Effector memory CD8-positive, alpha-beta T cell (primary cell): ENCODE measurements at regions not wholly inside any gene's neighbourhood (a gene's known extent, or its start where the extent isn't known, plus 50 kb on each side); places are given as distances from the start of the nearest gene placed in this dataset.
"Not testable (repeated sequence)": the region's sequence is repeated elsewhere in the genome, so short reads cannot be mapped to it uniquely, and the experiment has no call there.

ENCODE experiments used
- ATAC-seq: fragments of 150-1000 bp; cut with Tn5 transposase; replicated peaks from 2 replicates; pipeline ENCODE4 v1.10.0; 2021; ENCODE audit warnings: mild to moderate bottlenecking, moderate library complexity
- DNase-seq, 3 experiments: peaks; one replicate each; pipeline ENCODE4 v3.0.0; 2021
- H3K27ac Mint-ChIP-seq, 2 donors: one replicate each; pipeline ENCODE4 v1.8.0; 2022; ENCODE audit warnings: mild to moderate bottlenecking in 2 of 2, mixed read lengths in 2 of 2, moderate library complexity in 2 of 2
- H3K27me3 Mint-ChIP-seq, 2 donors: one replicate each; pipeline ENCODE4 v1.8.0; 2022; ENCODE audit warnings: mixed read lengths in 2 of 2
- H3K36me3 Mint-ChIP-seq: one replicate; pipeline ENCODE4 v1.8.0; 2022; ENCODE audit warnings: mild to moderate bottlenecking, moderate library complexity, mixed read lengths; ENCODE audit not compliant: insufficient read depth
- H3K4me1 Mint-ChIP-seq, 2 donors: one replicate each; pipeline ENCODE4 v1.8.0; 2022; ENCODE audit warnings: low read depth in 2 of 2, mixed read lengths in 2 of 2
- H3K4me3 Mint-ChIP-seq, 2 donors: one replicate each; pipeline ENCODE4 v1.8.0; 2022; ENCODE audit warnings: mild to moderate bottlenecking in 2 of 2, mixed read lengths in 2 of 2, moderate library complexity in 2 of 2
- H3K9me3 Mint-ChIP-seq, 2 donors: one replicate each; pipeline ENCODE4 v1.8.0; 2022; ENCODE audit warnings: mixed read lengths in 2 of 2

- Mint-ChIP-seq H3K4me1 (no peaks in the 10 kb centered on the region), H3K9me3 (no peaks in the 10 kb centered on the region)
Measured at GRCh38 chr20:48220033-48220633, 434.9 kb upstream of the SULF2 start.

GRCh38 chr20:48219306-48219705, 434.0 kb upstream of the SULF2 start:
- Mint-ChIP-seq H3K36me3 (no peaks in the 10 kb centered on the region), H3K4me3 (no peak overlapping the region), H3K9me3 (no peaks in the 10 kb centered on the region), H3K27ac (no peak overlapping the region), H3K4me1 (no peaks in the 10 kb centered on the region), H3K27me3 (peaks cover 37 to 73% of the 10 kb centered on the region in 2 donors)
- ATAC-seq (no peak), DNase-seq (no peak)

More at GRCh38 chr20:48220033-48220633, 434.9 kb upstream of the SULF2 start:
- Mint-ChIP-seq H3K27ac (no peak overlapping the region), H3K36me3 (no peaks in the 10 kb centered on the region), H3K4me3 (no peak overlapping the region), H3K27me3 (peaks cover 34 to 73% of the 10 kb centered on the region in 2 donors)
- no peak for DNase-seq
- no peak for ATAC-seq

GRCh38 chr20:48217190-48217589, 431.9 kb upstream of the SULF2 start:
- no peak for ATAC-seq
- Mint-ChIP-seq H3K4me3 (no peak overlapping the region), H3K4me1 (no peaks in the 10 kb centered on the region), H3K36me3 (no peaks in the 10 kb centered on the region), H3K9me3 (no peaks in the 10 kb centered on the region), H3K27me3 (peaks cover 34 to 67% of the 10 kb centered on the region in 2 donors), H3K27ac (no peak overlapping the region)
- DNase-seq, result no peak

DNA sequence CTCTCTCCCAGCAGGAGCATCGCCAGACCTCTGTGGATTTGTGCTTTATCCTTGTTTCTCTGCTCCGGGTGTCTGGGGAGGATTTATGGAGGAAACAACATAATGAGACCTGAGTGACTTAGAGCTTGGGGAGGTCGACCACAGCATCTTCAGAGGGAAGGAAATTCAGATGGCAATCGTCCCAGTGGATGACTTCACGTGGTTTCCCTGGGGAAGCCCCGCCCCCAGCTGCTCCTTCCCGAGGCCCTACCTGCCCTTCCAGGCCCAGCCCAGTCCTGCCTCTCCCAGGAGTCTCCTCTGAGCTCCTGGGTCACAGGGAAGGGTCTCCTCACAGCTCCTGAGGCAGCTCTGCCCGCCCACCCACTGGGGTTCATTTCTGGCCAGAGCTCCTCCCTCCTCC, 430.3 kb upstream of the SULF2 start:
- peaks cover 34 to 78% of the 10 kb centered on the region in 2 donors for H3K27me3 Mint-ChIP-seq

DNA sequence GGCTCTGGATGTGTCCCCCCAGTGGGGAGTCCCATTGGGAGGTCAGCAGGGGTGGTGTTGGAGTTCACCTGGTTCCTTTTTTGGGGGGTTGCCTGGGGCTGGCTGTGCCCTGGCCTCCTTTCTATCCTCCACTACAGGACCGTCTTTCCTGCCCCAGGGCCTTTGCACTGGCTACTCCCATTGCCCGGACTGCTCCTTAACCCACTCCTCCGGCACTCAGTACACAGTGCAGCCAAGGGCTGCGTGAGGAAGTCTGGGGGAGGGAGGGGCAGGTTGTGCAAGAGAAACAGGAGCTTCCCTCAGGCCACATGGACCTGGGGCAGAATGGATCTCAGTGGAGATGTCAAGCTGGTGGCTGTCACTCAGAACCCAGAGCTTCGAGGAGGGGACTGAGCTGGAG, 429.3 kb upstream of the SULF2 start:
- Mint-ChIP-seq H3K4me3 (no peak overlapping the region), H3K36me3 (no peaks in the 10 kb centered on the region), H3K27me3 (peaks cover 34 to 68% of the 10 kb centered on the region in 2 donors), H3K9me3 (no peaks in the 10 kb centered on the region), H3K27ac (no peak overlapping the region), H3K4me1 (no peaks in the 10 kb centered on the region)
- DNase-seq (no peak), ATAC-seq (no peak)

More for the DNA sequence above, 430.3 kb upstream of the SULF2 start:
- Mint-ChIP-seq H3K36me3 (no peaks in the 10 kb centered on the region), H3K4me3 (no peak overlapping the region), H3K27ac (no peak overlapping the region), H3K9me3 (no peaks in the 10 kb centered on the region), H3K4me1 (no peaks in the 10 kb centered on the region)
- no peak for DNase-seq
- no peak for ATAC-seq

- not testable (repeated sequence) for H3K27ac Mint-ChIP-seq, H3K4me3 Mint-ChIP-seq, H3K4me1 Mint-ChIP-seq, DNase-seq, H3K9me3 Mint-ChIP-seq, H3K36me3 Mint-ChIP-seq, ATAC-seq
- peaks cover 28 to 59% of the 10 kb centered on the region in 2 donors for H3K27me3 Mint-ChIP-seq
Measured at GRCh38 chr20:48213635-48214034, 428.4 kb upstream of the SULF2 start.

- DNase-seq, result no peak
- H3K27ac Mint-ChIP-seq, result no peak overlapping the region
- H3K9me3 Mint-ChIP-seq, result no peaks in the 10 kb centered on the region
- H3K4me3 Mint-ChIP-seq, result no peak overlapping the region
- H3K36me3 Mint-ChIP-seq, result no peaks in the 10 kb centered on the region
- H3K4me1 Mint-ChIP-seq, result no peaks in the 10 kb centered on the region
- H3K27me3 Mint-ChIP-seq, result peaks cover 22 to 52% of the 10 kb centered on the region in 2 donors
- ATAC-seq, result no peak
Measured at GRCh38 chr20:48212806-48213509, 427.7 kb upstream of the SULF2 start.

DNA sequence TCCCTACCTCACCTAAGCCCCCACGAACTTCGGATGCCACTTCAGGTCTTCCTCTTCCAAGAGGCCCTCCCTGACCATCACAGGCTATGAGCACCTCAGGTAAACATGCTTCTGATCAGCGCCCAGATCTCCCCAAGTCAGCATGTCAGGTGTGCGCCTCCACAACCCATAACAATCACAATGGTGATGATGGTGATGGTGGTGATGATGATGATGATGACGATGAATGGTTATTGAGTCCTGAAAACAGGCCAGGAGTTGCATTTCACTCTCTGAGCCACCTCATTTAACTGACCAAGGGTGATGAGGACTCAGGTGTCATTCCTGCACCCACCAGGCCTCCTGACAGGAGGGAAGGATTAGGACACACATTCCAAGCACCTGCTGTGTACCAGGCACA, 426.6 kb upstream of the SULF2 start:
- Mint-ChIP-seq H3K9me3 (no peaks in the 10 kb centered on the region), H3K36me3 (no peaks in the 10 kb centered on the region), H3K4me3 (no peak overlapping the region), H3K4me1 (no peaks in the 10 kb centered on the region), H3K27ac (no peak overlapping the region), H3K27me3 (peaks cover 19 to 41% of the 10 kb centered on the region in 2 donors)
- no peak for ATAC-seq
- DNase-seq, result no peak

- DNase-seq, result no peak
- H3K36me3 Mint-ChIP-seq, result no peaks in the 10 kb centered on the region
- H3K27ac Mint-ChIP-seq, result no peak overlapping the region
- no peak overlapping the region for H3K4me3 Mint-ChIP-seq
- ATAC-seq, result no peak
- H3K27me3 Mint-ChIP-seq, result peaks cover 19 to 41% of the 10 kb centered on the region in 2 donors
- no peaks in the 10 kb centered on the region for H3K9me3 Mint-ChIP-seq
- H3K4me1 Mint-ChIP-seq, result no peaks in the 10 kb centered on the region
Measured at GRCh38 chr20:48211238-48211637, 426.0 kb upstream of the SULF2 start.

GRCh38 chr20:48210111-48211027, 425.1 kb upstream of the SULF2 start:
- no peaks in the 10 kb centered on the region for H3K36me3 Mint-ChIP-seq
- no peak for DNase-seq
- ATAC-seq, result no peak
- H3K27ac Mint-ChIP-seq, result no peak overlapping the region
- H3K9me3 Mint-ChIP-seq, result no peaks in the 10 kb centered on the region
- H3K27me3 Mint-ChIP-seq, result peaks cover 14 to 35% of the 10 kb centered on the region in 2 donors
- no peaks in the 10 kb centered on the region for H3K4me1 Mint-ChIP-seq
- H3K4me3 Mint-ChIP-seq, result no peak overlapping the region

GRCh38 chr20:48209102-48209501, 423.8 kb upstream of the SULF2 start:
- Mint-ChIP-seq H3K27ac (no peak overlapping the region), H3K27me3 (peaks cover 8 to 31% of the 10 kb centered on the region in 2 donors), H3K4me3 (no peak overlapping the region), H3K36me3 (no peaks in the 10 kb centered on the region), H3K4me1 (no peaks in the 10 kb centered on the region), H3K9me3 (no peaks in the 10 kb centered on the region)
- DNase-seq (no peak), ATAC-seq (no peak)

DNA sequence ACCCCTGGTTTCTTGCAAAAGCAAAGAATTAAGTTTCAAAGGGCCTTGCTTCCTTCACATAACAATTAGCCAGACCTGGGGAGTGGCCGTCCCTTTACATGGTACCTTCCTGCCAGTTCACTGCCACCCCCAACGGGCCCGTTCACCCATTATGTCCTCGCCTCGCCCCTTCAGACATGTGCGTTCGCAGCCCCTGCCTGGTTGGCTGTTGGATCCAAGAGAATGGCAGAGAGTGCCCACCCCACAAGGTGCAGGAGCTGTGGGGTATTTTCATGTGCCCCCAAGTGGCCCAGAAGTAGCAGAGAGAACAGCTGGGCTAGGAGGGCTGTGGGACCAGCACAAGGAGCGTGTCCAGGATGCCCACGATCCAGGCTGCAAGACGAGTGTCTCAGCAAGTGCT, 422.9 kb upstream of the SULF2 start:
- DNase-seq (no peak), ATAC-seq (no peak)
- Mint-ChIP-seq H3K36me3 (no peaks in the 10 kb centered on the region), H3K9me3 (no peaks in the 10 kb centered on the region), H3K27ac (no peak overlapping the region), H3K4me1 (no peaks in the 10 kb centered on the region), H3K27me3 (peaks cover 17 to 35% of the 10 kb centered on the region in 2 donors), H3K4me3 (no peak overlapping the region)

DNA sequence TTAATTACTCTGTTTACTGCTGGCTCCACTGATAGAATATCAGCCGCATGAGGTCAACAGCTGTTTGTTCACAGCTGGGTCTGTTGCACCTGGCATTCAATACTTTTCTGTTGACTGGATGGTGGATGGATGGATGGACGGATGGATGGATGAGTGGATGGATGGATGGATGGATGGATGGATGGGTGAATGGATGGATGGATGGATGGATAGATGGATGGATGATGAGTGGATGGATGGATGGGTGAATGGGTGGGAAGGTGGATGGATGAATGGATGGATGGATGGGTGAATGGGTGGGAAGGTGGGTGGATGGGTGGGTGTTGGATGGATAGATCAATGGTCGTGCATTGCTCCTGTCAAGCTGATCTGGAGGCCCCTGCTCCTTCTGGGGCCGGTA, 422.2 kb upstream of the SULF2 start:
- Mint-ChIP-seq H3K36me3 (no peaks in the 10 kb centered on the region), H3K9me3 (no peaks in the 10 kb centered on the region), H3K27me3 (peaks cover 13 to 28% of the 10 kb centered on the region in 2 donors), H3K27ac (no peak overlapping the region), H3K4me1 (no peaks in the 10 kb centered on the region), H3K4me3 (no peak overlapping the region)
- no peak for DNase-seq
- no peak for ATAC-seq
